ENCODE measurements at regions not wholly inside any gene's neighbourhood (a gene's known extent, or its start where the extent isn't known, plus 50 kb on each side); places are given as distances from the start of the nearest gene placed in this dataset.

- intact Hi-C loops (cut with DNase I, micrococcal nuclease): no loop called here
- DNase-seq: no peak
- ATAC-seq: no peak
Measured at GRCh38 chr17:77654850-77655249, 303.7 kb upstream of the TNRC6C start.

GRCh38 chr17:77656054-77656453 is 302.4 kb upstream of the TNRC6C start:
- intact Hi-C loops (cut with DNase I, micrococcal nuclease): no loop called here
- no peak for ATAC-seq
- no peak for DNase-seq

- DNase-seq: no peak
- intact Hi-C loops (cut with DNase I, micrococcal nuclease): no loop called here
Measured at GRCh38 chr17:77657839-77658238, 300.7 kb upstream of the TNRC6C start.

GRCh38 chr17:77660524-77660923 is 298.0 kb upstream of the TNRC6C start:
- intact Hi-C loops (cut with DNase I, micrococcal nuclease): no loop called here
- ATAC-seq: no peak

More at GRCh38 chr17:77657839-77658238, 300.7 kb upstream of the TNRC6C start:
- no peak for ATAC-seq

GRCh38 chr17:77662833-77663232 is 295.7 kb upstream of the TNRC6C start:
- DNase-seq (no peak), ATAC-seq (no peak)
- intact Hi-C loops (cut with DNase I, micrococcal nuclease): no loop called here

More at GRCh38 chr17:77660524-77660923, 298.0 kb upstream of the TNRC6C start:
- no peak for DNase-seq

- ATAC-seq (no peak), DNase-seq (no peak)
- intact Hi-C loops (cut with DNase I, micrococcal nuclease): no loop called here
Measured at GRCh38 chr17:77664097-77664729, 294.3 kb upstream of the TNRC6C start.

GRCh38 chr17:77665833-77666232 is 292.7 kb upstream of the TNRC6C start:
- no peak for ATAC-seq

GRCh38 chr17:77666462-77666861 is 292.0 kb upstream of the TNRC6C start:
- intact Hi-C loops (cut with DNase I, micrococcal nuclease): no loop called here
- no peak for DNase-seq
- no peak for ATAC-seq

More at GRCh38 chr17:77665833-77666232, 292.7 kb upstream of the TNRC6C start:
- intact Hi-C loops (cut with DNase I, micrococcal nuclease): no loop called here
- DNase-seq: no peak

- peak in 1 of 2 donors; percentile 17 for DNase-seq
- intact Hi-C loops (cut with DNase I, micrococcal nuclease): no loop called here
- ATAC-seq: no peak
Measured at GRCh38 chr17:77666881-77667395, 291.6 kb upstream of the TNRC6C start.

GRCh38 chr17:77667478-77667877 is 291.0 kb upstream of the TNRC6C start:
- intact Hi-C loops (cut with DNase I, micrococcal nuclease): no loop called here
- DNase-seq: no peak
- no peak for ATAC-seq

GRCh38 chr17:77668518-77668917 is 290.0 kb upstream of the TNRC6C start:
- intact Hi-C loops (cut with DNase I, micrococcal nuclease): no loop called here
- ATAC-seq (no peak), DNase-seq (no peak)

- DNase-seq: no peak
- intact Hi-C loops (cut with DNase I, micrococcal nuclease): no loop called here
- no peak for ATAC-seq
Measured at GRCh38 chr17:77670173-77670572, 288.3 kb upstream of the TNRC6C start.

GRCh38 chr17:77674358-77674757 is 284.1 kb upstream of the TNRC6C start:
- no peak for ATAC-seq
- no peak for DNase-seq
- intact Hi-C loops (cut with DNase I, micrococcal nuclease): no loop called here

- ATAC-seq (no peak), DNase-seq (no peak)
Measured at GRCh38 chr17:77675411-77675810, 283.1 kb upstream of the TNRC6C start.

GRCh38 chr17:77675816-77676215 is 282.7 kb upstream of the TNRC6C start:
- ATAC-seq: no peak
- intact Hi-C loops (cut with DNase I, micrococcal nuclease): no loop called here
- DNase-seq: no peak

More at GRCh38 chr17:77675411-77675810, 283.1 kb upstream of the TNRC6C start:
- intact Hi-C loops (cut with DNase I, micrococcal nuclease): no loop called here

GRCh38 chr17:77676237-77676661 is 282.3 kb upstream of the TNRC6C start:
- ATAC-seq: no peak
- intact Hi-C loops (cut with DNase I, micrococcal nuclease): no loop called here
- DNase-seq: no peak

GRCh38 chr17:77677211-77677610 is 281.3 kb upstream of the TNRC6C start:
- no peak for DNase-seq
- ATAC-seq: no peak
- intact Hi-C loops (cut with DNase I, micrococcal nuclease): no loop called here

GRCh38 chr17:77677630-77678029 is 280.9 kb upstream of the TNRC6C start:
- intact Hi-C loops (cut with DNase I, micrococcal nuclease): no loop called here
- DNase-seq: no peak
- no peak for ATAC-seq

GRCh38 chr17:77679589-77679988 is 278.9 kb upstream of the TNRC6C start:
- intact Hi-C loops (cut with DNase I, micrococcal nuclease): no loop called here
- ATAC-seq (no peak), DNase-seq (no peak)

- DNase-seq (peak; percentile 48 to 73), ATAC-seq (no peak)
- intact Hi-C loops (cut with DNase I, micrococcal nuclease): no loop called here
Measured at GRCh38 chr17:77681861-77682260, 276.6 kb upstream of the TNRC6C start.
